ENCODE measurements at regions not wholly inside any gene's neighbourhood (a gene's known extent, or its start where the extent isn't known, plus 50 kb on each side); places are given as distances from the start of the nearest gene placed in this dataset.

GRCh38 chr16:13393816-13394215 lies 492.4 kb downstream of the SHISA9 start:
- DNase-seq (ENCODE audit: low read depth in 1 of 2, low spot score in 1 of 2), result no peak

DNA sequence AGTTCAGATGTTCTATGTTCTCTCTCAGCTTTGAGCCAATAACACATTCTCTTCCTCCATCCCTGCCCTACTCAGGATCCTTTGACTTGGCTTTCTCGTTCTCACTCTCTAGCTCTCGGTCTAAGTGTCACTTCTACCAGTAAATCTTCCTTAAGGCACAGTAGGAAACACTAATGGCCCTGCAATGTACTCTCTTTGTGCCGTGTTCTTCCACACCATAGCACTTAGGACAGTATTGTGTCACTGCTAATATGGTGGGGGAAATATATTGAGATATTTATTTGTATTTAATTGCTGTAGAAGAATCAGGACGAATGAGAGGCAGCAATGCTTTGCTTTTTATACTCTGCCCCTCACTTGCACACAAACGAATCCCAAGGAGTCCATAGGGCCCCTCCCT lies 493.1 kb downstream of the SHISA9 start:
- no peak for DNase-seq (ENCODE audit: low read depth in 1 of 2, low spot score in 1 of 2)

DNA sequence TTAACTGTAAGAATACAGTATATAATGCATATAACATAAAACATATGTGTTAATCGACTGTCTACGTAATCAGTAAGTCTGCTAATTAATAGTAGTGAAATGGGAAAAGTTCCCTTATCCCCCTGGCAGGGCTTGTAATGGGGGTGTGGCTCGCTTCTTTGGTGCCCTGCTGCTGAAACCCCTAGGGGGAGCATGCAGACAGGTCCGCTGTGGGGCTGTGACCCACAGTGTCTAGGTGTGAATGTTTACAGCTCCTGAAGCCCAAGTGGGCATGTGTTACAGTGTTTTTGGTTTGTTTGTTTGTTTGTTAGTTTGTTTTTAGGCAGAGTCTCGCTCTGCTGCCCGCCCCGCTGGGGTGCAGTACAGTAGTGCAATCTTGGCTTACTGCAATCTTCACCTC lies 495.7 kb downstream of the SHISA9 start:
- DNase-seq (ENCODE audit: low read depth in 1 of 2, low spot score in 1 of 2), result no peak

- no peak for DNase-seq (ENCODE audit: low read depth in 1 of 2, low spot score in 1 of 2)
These were observed 500.2 kb downstream of the SHISA9 start for GRCh38 chr16:13401641-13402040.

- DNase-seq (ENCODE audit: low read depth in 1 of 2, low spot score in 1 of 2), result no peak
These were observed 501.2 kb downstream of the SHISA9 start for GRCh38 chr16:13402601-13403000.

GRCh38 chr16:13403326-13403725 lies 501.9 kb downstream of the SHISA9 start:
- no peak for DNase-seq (ENCODE audit: low read depth in 1 of 2, low spot score in 1 of 2)

DNA sequence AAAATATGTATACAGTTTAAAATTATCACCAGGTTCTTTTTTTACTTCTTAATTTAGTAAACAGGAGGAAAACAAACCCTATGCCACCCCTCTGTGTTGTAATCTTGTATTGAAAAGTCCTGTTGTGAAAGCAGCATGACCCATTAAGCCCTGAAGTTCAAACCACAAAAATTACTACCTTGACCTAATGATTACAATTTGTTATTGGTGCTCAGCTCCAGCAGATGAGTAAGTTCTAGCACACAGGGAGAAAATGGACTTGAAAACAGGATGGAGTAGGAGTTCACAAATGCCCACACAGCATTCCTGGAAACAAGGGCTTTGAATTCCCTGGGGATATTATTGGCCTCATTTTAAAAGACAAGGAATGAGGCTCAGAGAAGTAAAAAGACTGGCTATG lies 505.8 kb upstream of the ERCC4 start:
- no peak for DNase-seq (ENCODE audit: low read depth in 1 of 2, low spot score in 1 of 2)

DNA sequence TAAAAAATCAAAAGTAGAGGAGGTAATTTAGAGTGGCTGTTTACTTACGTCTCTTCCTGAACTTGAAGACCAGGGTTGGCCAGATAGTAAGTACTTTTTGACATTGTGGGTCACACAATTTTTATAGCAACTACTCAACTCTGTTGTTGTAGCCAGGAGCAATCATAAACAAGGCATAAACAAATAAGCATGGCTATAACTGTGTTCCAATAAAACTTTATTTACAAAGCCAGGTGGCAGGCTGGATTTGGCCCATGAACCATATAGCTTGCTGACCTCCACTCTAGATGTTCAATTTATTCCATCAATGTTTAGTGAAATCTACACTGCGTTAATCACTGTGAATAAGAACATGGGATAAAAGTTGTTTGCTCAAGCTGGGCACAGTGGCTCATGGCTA lies 500.4 kb upstream of the ERCC4 start:
- no peak for DNase-seq (ENCODE audit: low read depth in 1 of 2, low spot score in 1 of 2)

GRCh38 chr16:13421726-13422125 lies 498.2 kb upstream of the ERCC4 start:
- no peak for DNase-seq (ENCODE audit: low read depth in 1 of 2, low spot score in 1 of 2)

DNA sequence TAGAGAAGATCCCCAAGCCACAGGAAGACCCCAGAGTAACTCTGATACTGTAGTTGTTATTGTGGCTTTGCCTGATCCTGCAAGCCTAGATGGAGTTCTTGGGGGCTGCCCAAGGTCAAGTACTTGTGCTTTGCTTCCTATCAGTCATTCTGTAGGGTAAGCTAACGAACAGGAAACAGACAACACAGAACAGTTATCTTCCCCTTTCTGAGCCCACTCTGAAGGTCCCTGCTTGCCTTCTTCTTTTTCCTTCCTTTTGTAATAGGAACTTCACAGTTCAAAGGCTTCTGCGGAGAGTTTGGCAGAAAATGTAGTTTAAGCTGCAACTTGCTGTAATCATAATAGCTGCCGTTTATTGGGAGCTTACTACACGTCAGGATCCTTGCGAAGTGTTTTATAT lies 494.1 kb upstream of the ERCC4 start:
- DNase-seq (ENCODE audit: low read depth in 1 of 2, low spot score in 1 of 2), result no peak

GRCh38 chr16:13426269-13426668 lies 493.7 kb upstream of the ERCC4 start:
- DNase-seq (ENCODE audit: low read depth in 1 of 2, low spot score in 1 of 2), result no peak

GRCh38 chr16:13426736-13427135 lies 493.2 kb upstream of the ERCC4 start:
- DNase-seq (ENCODE audit: low read depth in 1 of 2, low spot score in 1 of 2), result no peak

DNA sequence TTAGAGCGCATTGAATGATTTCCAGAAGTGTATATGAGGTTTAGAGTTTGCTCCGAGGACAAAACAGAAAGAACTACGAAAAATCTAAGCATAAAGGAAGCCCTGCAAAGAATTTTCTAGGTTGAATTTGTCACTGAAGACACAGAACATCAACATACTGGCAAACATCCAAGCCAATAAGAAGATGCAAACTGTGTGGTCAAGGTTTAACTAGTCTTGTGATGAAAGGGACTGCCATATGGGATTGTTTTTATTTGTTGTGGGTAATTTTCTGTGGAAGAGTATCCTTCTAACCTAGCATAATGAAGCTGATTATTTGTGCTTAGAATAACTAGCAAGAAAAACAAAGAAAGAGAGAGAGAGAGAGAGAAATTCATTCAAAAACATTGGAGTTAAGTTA lies 492.0 kb upstream of the ERCC4 start:
- DNase-seq (ENCODE audit: low read depth in 1 of 2, low spot score in 1 of 2), result no peak

- DNase-seq (ENCODE audit: low read depth in 1 of 2, low spot score in 1 of 2), result no peak
These were observed 490.5 kb upstream of the ERCC4 start for GRCh38 chr16:13429416-13429815.

- DNase-seq (ENCODE audit: low read depth in 1 of 2, low spot score in 1 of 2), result no peak
These were observed 484.5 kb upstream of the ERCC4 start for GRCh38 chr16:13435415-13435814.

- no peak for DNase-seq (ENCODE audit: low read depth in 1 of 2, low spot score in 1 of 2)
These were observed 484.0 kb upstream of the ERCC4 start for GRCh38 chr16:13435873-13436474.

DNA sequence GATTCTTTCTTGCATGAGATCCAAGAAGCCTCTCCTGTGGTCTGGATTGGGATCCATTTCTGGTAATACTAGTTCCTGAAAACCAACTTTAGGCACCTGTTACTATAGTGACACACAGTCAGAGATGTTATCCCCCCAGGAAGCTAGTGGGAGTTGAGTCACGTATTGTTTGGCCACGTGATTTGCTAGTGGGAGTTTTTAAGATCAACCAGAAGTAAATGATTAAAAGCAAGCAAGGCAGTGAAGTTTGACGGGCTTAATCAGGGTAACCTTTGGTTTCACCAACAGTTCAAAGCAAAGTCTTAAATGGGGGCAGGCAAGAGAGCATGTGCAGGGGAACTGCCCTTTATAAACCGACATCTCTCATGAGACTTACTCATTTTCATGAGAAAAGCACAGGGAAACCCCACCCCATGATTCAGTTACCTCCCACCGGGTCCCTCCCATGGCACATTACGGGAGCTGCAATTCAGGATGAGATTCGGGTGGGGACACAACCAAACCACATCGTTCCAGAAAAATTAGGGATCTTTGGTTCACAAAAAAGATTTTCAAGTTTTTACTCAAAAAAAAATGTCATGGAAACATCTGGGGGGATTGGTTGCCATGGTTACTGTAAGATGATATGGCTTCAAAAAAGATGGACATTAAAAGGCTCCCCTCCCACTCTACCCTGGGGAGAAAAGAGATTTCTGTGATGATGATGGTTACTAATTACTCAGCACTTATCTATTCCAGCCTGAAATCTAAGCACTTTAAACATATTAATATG lies 483.1 kb upstream of the ERCC4 start:
- peak in 1 of 2 donors; percentile 1 for DNase-seq (ENCODE audit: low read depth in 1 of 2, low spot score in 1 of 2)

GRCh38 chr16:13437413-13437795 lies 482.6 kb upstream of the ERCC4 start:
- no peak for DNase-seq (ENCODE audit: low read depth in 1 of 2, low spot score in 1 of 2)

GRCh38 chr16:13438064-13438463 lies 481.9 kb upstream of the ERCC4 start:
- DNase-seq (ENCODE audit: low read depth in 1 of 2, low spot score in 1 of 2), result no peak

DNA sequence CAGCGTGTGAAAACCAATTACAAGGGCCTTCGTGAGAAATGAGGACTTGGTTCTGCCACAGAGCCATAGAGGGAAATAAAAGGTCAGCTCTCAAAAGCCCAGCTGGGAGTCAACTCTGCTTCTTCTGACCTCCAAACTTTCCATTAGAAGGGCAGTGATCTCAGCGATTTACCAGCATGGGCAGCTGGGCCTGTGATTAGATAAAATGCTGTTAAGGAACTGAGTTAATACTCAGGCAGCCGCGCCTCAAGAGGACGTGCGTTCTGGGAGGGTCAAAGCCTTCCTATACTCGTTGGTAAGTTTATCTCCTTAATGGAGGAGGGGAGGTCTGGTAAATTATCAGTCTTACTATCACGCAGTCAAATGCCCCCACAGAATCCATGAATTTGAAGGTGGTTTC lies 480.2 kb upstream of the ERCC4 start:
- DNase-seq (ENCODE audit: low read depth in 1 of 2, low spot score in 1 of 2), result no peak

DNA sequence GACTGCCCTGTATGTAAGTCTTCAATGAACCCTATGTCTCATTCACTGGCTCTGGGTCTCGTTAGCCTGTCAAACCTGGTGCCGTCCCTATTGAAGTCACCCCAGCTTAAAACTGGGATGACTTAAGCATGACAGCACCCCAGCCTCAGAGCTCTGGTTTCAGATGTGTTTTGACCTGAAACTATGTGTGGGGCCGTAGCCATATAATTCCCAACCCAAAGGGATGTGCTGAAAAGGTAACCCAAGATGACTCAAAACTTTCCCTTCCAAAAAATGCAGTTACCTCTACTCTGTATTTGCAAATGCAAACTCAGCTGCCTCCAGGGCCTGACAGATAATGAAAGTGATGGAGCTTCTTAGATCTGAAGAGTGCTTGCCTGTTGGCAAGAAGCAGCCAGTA lies 478.3 kb upstream of the ERCC4 start:
- no peak for DNase-seq (ENCODE audit: low read depth in 1 of 2, low spot score in 1 of 2)

DNA sequence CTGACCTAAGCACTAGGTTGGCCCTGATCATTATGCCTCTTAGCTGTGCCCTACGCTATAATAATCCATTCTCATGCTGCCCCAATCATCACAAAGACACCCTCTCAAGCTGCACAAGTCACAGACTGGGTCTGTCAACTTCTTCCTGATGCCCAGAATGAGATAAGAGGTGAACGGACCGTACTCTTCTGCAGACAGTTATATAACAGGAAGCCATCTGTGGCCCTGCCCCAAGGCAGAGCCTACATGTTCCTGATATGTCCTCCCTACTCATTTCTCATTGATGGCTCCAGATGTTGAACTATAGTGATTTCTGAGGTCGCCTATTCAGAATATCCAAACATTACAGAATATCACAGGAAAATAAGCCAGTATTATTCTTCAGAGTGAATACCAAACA lies 471.6 kb upstream of the ERCC4 start:
- no peak for DNase-seq (ENCODE audit: low read depth in 1 of 2, low spot score in 1 of 2)

- no peak for DNase-seq (ENCODE audit: low read depth in 1 of 2, low spot score in 1 of 2)
These were observed 466.6 kb upstream of the ERCC4 start for GRCh38 chr16:13453325-13453724.

Measured in activated CD4-positive, alpha-beta T cell treated with anti-CD3 and anti-CD28 coated beads, Interleukin-2, amount 50 U/mL, for 24 hours (primary cell).